ENCODE measurements at regions not wholly inside any gene's neighbourhood (a gene's known extent, or its start where the extent isn't known, plus 50 kb on each side); places are given as distances from the start of the nearest gene placed in this dataset.
"Not testable (repeated sequence)": the region's sequence is repeated elsewhere in the genome, so short reads cannot be mapped to it uniquely, and the experiment has no call there.

DNA sequence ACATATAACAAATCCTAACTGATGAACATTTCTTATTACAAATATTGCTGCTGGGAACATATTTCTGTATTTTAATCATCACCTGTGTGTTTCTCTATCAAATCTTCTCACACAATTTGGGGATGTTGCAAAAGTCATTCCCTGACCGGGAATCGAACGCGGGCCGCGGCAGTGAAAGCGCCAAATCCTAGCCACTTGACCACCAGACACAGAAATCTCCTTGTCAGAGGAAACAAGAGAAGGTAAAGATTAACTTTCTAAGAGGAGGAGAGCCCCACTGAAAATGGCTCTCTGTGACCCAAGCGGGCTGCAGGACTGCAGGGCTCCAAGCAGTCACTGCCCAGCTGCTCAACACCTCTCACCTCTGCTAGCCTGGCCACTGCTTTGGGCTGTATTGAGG, 304.9 kb downstream of the FAM72C start:
- Histone ChIP-seq H3K4me1 (ENCODE audit: insufficient read depth, poor library complexity, severe bottlenecking) (no peaks in the 10 kb centered on the region), H3K27ac (ENCODE audit: poor library complexity, severe bottlenecking) (no peak overlapping the region), H3K36me3 (ENCODE audit: low read depth) (no peaks in the 10 kb centered on the region), H3K9me3 (ENCODE audit: severe bottlenecking) (no peaks in the 10 kb centered on the region), H3K4me3 (ENCODE audit: severe bottlenecking) (no peak overlapping the region), H3K27me3 (ENCODE audit: insufficient read depth, poor library complexity, severe bottlenecking) (peaks cover 58% of the 10 kb centered on the region)
- TF ChIP-seq, protein P1, sequence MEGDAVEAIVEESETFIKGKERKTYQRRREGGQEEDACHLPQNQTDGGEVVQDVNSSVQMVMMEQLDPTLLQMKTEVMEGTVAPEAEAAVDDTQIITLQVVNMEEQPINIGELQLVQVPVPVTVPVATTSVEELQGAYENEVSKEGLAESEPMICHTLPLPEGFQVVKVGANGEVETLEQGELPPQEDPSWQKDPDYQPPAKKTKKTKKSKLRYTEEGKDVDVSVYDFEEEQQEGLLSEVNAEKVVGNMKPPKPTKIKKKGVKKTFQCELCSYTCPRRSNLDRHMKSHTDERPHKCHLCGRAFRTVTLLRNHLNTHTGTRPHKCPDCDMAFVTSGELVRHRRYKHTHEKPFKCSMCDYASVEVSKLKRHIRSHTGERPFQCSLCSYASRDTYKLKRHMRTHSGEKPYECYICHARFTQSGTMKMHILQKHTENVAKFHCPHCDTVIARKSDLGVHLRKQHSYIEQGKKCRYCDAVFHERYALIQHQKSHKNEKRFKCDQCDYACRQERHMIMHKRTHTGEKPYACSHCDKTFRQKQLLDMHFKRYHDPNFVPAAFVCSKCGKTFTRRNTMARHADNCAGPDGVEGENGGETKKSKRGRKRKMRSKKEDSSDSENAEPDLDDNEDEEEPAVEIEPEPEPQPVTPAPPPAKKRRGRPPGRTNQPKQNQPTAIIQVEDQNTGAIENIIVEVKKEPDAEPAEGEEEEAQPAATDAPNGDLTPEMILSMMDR (IDR thresholded peaks at IDR 0.05; ENCODE audit: poor library complexity, severe bottlenecking) = no peak
- ATAC-seq (ENCODE audit: low read depth) (no peak), DNase-seq (ENCODE audit: low spot score) (no peak)

GRCh38 chr1:143665606-143666005, 306.2 kb downstream of the FAM72C start:
- no peak for ATAC-seq (ENCODE audit: low read depth)
- H3K4me1 ChIP-seq (ENCODE audit: insufficient read depth, poor library complexity, severe bottlenecking) = no peaks in the 10 kb centered on the region
- H3K4me3 ChIP-seq (ENCODE audit: severe bottlenecking) = no peak overlapping the region
- no peaks in the 10 kb centered on the region for H3K36me3 ChIP-seq (ENCODE audit: low read depth)
- H3K27me3 ChIP-seq (ENCODE audit: insufficient read depth, poor library complexity, severe bottlenecking) = peaks cover 64% of the 10 kb centered on the region
- TF ChIP-seq, protein P1 (IDR thresholded peaks at IDR 0.05; ENCODE audit: poor library complexity, severe bottlenecking) = no peak
- H3K27ac ChIP-seq (ENCODE audit: poor library complexity, severe bottlenecking) = no peak overlapping the region
- no peak for DNase-seq (ENCODE audit: low spot score)
- no peaks in the 10 kb centered on the region for H3K9me3 ChIP-seq (ENCODE audit: severe bottlenecking)

DNA sequence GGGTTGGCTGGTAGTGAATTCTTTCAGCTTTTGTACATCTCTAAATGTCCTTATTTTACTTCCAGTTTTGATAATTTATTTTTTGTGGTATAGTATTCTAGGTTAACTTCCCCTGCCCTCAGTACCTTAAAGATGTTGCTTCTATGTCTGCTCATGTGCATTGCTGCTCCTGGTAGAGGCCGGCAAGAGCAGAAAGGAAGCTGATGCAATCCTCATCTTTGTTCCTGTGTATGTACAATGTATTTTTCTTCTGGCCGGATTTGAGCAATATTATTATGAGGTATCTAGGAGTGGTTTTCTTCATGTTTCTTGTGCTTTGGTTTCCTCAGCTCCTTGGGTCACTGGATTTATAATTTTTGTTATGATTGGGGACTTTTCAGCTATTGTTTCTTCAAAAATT, 308.7 kb downstream of the FAM72C start:
- H3K27ac ChIP-seq (ENCODE audit: poor library complexity, severe bottlenecking); DNase-seq (ENCODE audit: low spot score): not testable (repeated sequence)
- H3K27me3 ChIP-seq (ENCODE audit: insufficient read depth, poor library complexity, severe bottlenecking) = peaks cover 70% of the 10 kb centered on the region

DNA sequence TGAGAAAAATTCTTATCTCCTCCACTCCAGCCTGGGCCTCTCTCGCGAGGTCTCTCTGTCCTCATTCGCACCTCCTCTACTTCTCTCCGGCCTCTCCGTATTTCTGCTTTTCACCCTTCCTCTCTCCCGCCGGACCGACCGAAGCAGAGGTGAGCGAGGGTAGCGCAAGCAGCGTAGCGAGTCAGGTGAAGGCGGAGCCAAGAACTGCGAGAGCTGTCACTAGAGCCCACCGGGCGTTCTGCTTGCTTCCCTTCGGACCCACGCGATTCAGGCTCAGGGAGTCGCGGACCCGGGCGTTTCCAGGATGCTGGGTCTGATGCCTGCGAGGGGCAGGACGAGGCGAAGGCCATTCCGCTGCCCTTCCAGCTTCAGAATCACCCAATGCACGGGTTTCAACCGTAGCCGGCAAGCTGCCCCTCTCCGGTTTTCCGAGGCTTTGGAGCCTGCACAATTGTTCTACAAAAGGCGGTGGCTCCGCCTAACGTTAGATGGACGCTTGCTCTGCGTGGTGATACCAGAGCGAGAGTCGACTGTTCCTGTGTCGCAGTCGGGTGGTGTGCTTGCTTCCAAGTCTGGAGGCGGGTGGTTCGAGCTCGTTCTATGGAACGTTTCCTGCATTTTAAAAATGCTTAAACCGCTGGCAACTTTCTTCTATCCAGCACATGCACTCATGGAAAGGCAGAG, 310.2 kb downstream of the FAM72C start:
- Histone ChIP-seq H3K36me3 (ENCODE audit: low read depth) (no peaks in the 10 kb centered on the region), H3K4me3 (ENCODE audit: severe bottlenecking) (no peak overlapping the region), H3K9me3 (ENCODE audit: severe bottlenecking) (no peaks in the 10 kb centered on the region), H3K27ac (ENCODE audit: poor library complexity, severe bottlenecking) (no peak overlapping the region), H3K4me1 (ENCODE audit: insufficient read depth, poor library complexity, severe bottlenecking) (no peaks in the 10 kb centered on the region), H3K27me3 (ENCODE audit: insufficient read depth, poor library complexity, severe bottlenecking) (peaks cover 68% of the 10 kb centered on the region)
- TF ChIP-seq, protein P1 (IDR thresholded peaks at IDR 0.05; ENCODE audit: poor library complexity, severe bottlenecking) = no peak
- ATAC-seq (ENCODE audit: low read depth) (0 out of 3 replicates have a peak, but pooled peaks have one; percentile 42), DNase-seq (ENCODE audit: low spot score) (no peak)

More for the DNA sequence above, 308.7 kb downstream of the FAM72C start:
- not testable (repeated sequence) for H3K36me3 ChIP-seq (ENCODE audit: low read depth); ATAC-seq (ENCODE audit: low read depth); H3K4me1 ChIP-seq (ENCODE audit: insufficient read depth, poor library complexity, severe bottlenecking); H3K9me3 ChIP-seq (ENCODE audit: severe bottlenecking); H3K4me3 ChIP-seq (ENCODE audit: severe bottlenecking)

DNA sequence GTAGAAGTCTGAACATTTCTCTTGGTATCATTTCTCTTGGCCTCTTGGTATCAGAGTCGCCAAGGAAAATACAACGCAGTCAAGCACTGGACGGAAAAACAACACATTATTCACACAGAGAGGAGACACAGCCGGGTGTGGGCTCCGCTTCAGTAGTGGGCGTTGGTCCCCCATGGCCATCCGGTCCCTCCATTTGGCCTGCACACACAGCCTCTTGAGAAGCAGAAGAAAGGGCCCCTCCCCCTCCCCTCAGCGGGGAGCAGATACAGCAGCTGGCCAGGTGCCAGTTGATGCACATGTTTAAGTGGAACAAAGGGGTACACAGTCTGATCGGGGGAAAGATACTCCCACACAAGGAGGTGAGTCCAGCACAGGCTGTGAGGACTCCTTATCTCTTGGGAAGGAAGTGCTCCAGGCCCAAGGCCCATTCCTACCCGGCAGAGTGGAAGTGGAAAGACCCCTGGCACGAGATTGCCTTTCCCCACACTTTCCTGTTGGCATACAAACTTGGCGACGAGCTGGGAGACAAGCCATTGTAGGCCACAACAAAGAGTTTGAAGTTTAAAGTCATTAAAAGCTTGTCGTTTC, 311.3 kb downstream of the FAM72C start:
- H3K4me1 ChIP-seq (ENCODE audit: insufficient read depth, poor library complexity, severe bottlenecking) = no peaks in the 10 kb centered on the region
- peaks cover 67% of the 10 kb centered on the region for H3K27me3 ChIP-seq (ENCODE audit: insufficient read depth, poor library complexity, severe bottlenecking)
- no peak overlapping the region for H3K27ac ChIP-seq (ENCODE audit: poor library complexity, severe bottlenecking)
- DNase-seq (ENCODE audit: low spot score) (no peak), ATAC-seq (ENCODE audit: low read depth) (no peak)
- TF ChIP-seq, protein P1 (IDR thresholded peaks at IDR 0.05; ENCODE audit: poor library complexity, severe bottlenecking) = no peak
- no peaks in the 10 kb centered on the region for H3K9me3 ChIP-seq (ENCODE audit: severe bottlenecking)
- H3K36me3 ChIP-seq (ENCODE audit: low read depth) = no peaks in the 10 kb centered on the region
- H3K4me3 ChIP-seq (ENCODE audit: severe bottlenecking) = no peak overlapping the region

Data from RWPE2 (cell line).